Neuronal stem cell (in vitro differentiated cells): ENCODE measurements at regions not wholly inside any gene's neighbourhood (a gene's known extent, or its start where the extent isn't known, plus 50 kb on each side); places are given as distances from the start of the nearest gene placed in this dataset.

Source experiments
- DNase-seq: peaks from one replicate; pipeline ENCODE4 v3.0.0-alpha.2; 2013; ENCODE audit warnings: low spot score
- H2AFZ ChIP-seq: one replicate; pipeline ENCODE4 v1.6.1; 2013; ENCODE audit warnings: mild to moderate bottlenecking, low read length, inconsistent platforms
- H2AK5ac ChIP-seq: 2 replicates; pipeline ENCODE4 v1.6.1; 2013; ENCODE audit warnings: low read depth, mild to moderate bottlenecking, inconsistent platforms, low read length, moderate library complexity, mixed read lengths
- H2BK120ac ChIP-seq: 2 replicates; pipeline ENCODE4 v1.6.1; 2013; ENCODE audit warnings: low read depth, mild to moderate bottlenecking, inconsistent platforms, low read length, moderate library complexity, mixed read lengths
- H2BK12ac ChIP-seq: one replicate; pipeline ENCODE4 v1.6.1; 2013; ENCODE audit warnings: low read length, inconsistent platforms
- H2BK15ac ChIP-seq: 2 replicates; pipeline ENCODE4 v1.6.1; 2013; ENCODE audit warnings: mild to moderate bottlenecking, low read length, inconsistent platforms, mixed read lengths
- H2BK5ac ChIP-seq: one replicate; pipeline ENCODE4 v1.6.1; 2013; ENCODE audit warnings: inconsistent platforms, mild to moderate bottlenecking, low read length, moderate library complexity
- H3K14ac ChIP-seq: one replicate; pipeline ENCODE4 v1.6.1; 2013; ENCODE audit warnings: low read length, inconsistent platforms
- H3K18ac ChIP-seq: 2 replicates; pipeline ENCODE4 v1.6.1; 2013; ENCODE audit warnings: low read length, inconsistent platforms
- H3K23ac ChIP-seq: 2 replicates; pipeline ENCODE4 v1.6.1; 2013; ENCODE audit warnings: low read depth, mild to moderate bottlenecking, mixed read lengths, low read length, inconsistent platforms; ENCODE audit not compliant: poor library complexity
- H3K27ac ChIP-seq: replicated peaks from 3 replicates; pipeline ENCODE4 v1.5.1; 2013; ENCODE audit warnings: low read length, inconsistent platforms
- H3K27me3 ChIP-seq, 3 experiments: 2 replicates each; pipeline ENCODE4 v1.6.1; 2013; ENCODE audit warnings: low read length in 3 of 3, mild to moderate bottlenecking in 2 of 3, inconsistent platforms in 1 of 3, low read depth in 1 of 3, mixed read lengths in 1 of 3, moderate library complexity in 1 of 3; ENCODE audit not compliant: control insufficient read depth in 3 of 3, insufficient read depth in 3 of 3
- H3K36me3 ChIP-seq, 2 donors: replicated peaks in 1 of 2; 2 replicates each; pipeline ENCODE4 v1.6.1; 2013; ENCODE audit warnings: low read length in 2 of 2; ENCODE audit not compliant: control insufficient read depth in 2 of 2, insufficient read depth in 2 of 2
- H3K4ac ChIP-seq: 2 replicates; pipeline ENCODE4 v1.6.1; 2013; ENCODE audit warnings: inconsistent platforms, mild to moderate bottlenecking, low read length, moderate library complexity
- H3K4me1 ChIP-seq, 2 donors: 1 replicate in 1 of 2; 2 replicates in 1 of 2; pipeline ENCODE4 v1.6.1; 2013; ENCODE audit warnings: low read length in 2 of 2, low read depth in 1 of 2; ENCODE audit not compliant: control insufficient read depth in 2 of 2, insufficient read depth in 1 of 2
- H3K4me2 ChIP-seq: one replicate; pipeline ENCODE4 v1.6.1; 2013; ENCODE audit warnings: mild to moderate bottlenecking, low read length, inconsistent platforms; ENCODE audit not compliant: insufficient read depth, poor library complexity, severe bottlenecking
- H3K4me3 ChIP-seq, 2 donors: 2 replicates each; pipeline ENCODE4 v1.5.1; 2013; ENCODE audit warnings: low read length in 2 of 2, mild to moderate bottlenecking in 2 of 2, inconsistent platforms in 1 of 2, moderate library complexity in 1 of 2
- H3K79me1 ChIP-seq: one replicate; pipeline ENCODE4 v1.6.1; 2013; ENCODE audit warnings: low read depth, mild to moderate bottlenecking, inconsistent platforms, low read length, moderate library complexity
- H3K9ac ChIP-seq: one replicate; pipeline ENCODE4 v1.6.1; 2013; ENCODE audit warnings: mild to moderate bottlenecking, low read depth, low read length, inconsistent platforms; ENCODE audit not compliant: poor library complexity
- H3K9me3 ChIP-seq, 2 donors: replicated peaks in 1 of 2; 2 replicates each; pipeline versions ENCODE3 to v1.6.1; 2013; ENCODE audit warnings: low read length in 2 of 2, mild to moderate bottlenecking in 2 of 2, inconsistent platforms in 1 of 2, low read depth in 1 of 2, mixed read lengths in 1 of 2, moderate library complexity in 1 of 2; ENCODE audit not compliant: control insufficient read depth in 2 of 2, insufficient read depth in 1 of 2
- H4K8ac ChIP-seq: one replicate; pipeline ENCODE4 v1.6.1; 2013; ENCODE audit warnings: low read depth, mild to moderate bottlenecking, inconsistent platforms, low read length, moderate library complexity
- H4K91ac ChIP-seq: one replicate; pipeline ENCODE4 v1.6.1; 2013; ENCODE audit warnings: low read length, low read depth, mild to moderate bottlenecking, inconsistent platforms; ENCODE audit not compliant: poor library complexity
- WGBS, 2 donors: extraction: QIAGEN DNeasy Blood & Tissue Kit; methylation state at CpG; one replicate each; pipeline ENCODE4 v1.1.7; 2013; ENCODE audit warnings: missing lambda C conversion rate in 2 of 2, mixed read lengths in 1 of 2; ENCODE audit not compliant: insufficient read length in 2 of 2, insufficient replicate concordance in 1 of 2; ENCODE audit errors: extremely low coverage in 2 of 2; 5-methylcytosine and 5-hydroxymethylcytosine counted together

GRCh38 chr16:5575121-5575520 is 477.5 kb upstream of the EEF2KMT start:
- no peak overlapping the region for H4K91ac ChIP-seq
- H2BK15ac ChIP-seq, result no peak overlapping the region
- H2BK5ac ChIP-seq, result no peak overlapping the region
- no peak overlapping the region for H2BK12ac ChIP-seq
- H3K4ac ChIP-seq, result no peak overlapping the region
- no peaks in the 10 kb centered on the region for H3K36me3 ChIP-seq
- no peak overlapping the region for H3K14ac ChIP-seq
- no peak overlapping the region for H3K4me2 ChIP-seq
- no peaks in the 10 kb centered on the region for H3K4me1 ChIP-seq
- H3K4me3 ChIP-seq, result peak overlapping the region in 1 of 2 donors; percentile 52
- no peak overlapping the region for H4K8ac ChIP-seq
- H3K9ac ChIP-seq, result no peak overlapping the region
- no peak for DNase-seq
- H3K27ac ChIP-seq, result no peak overlapping the region
- no peak overlapping the region for H2AK5ac ChIP-seq
- WGBS, 2 donors, result no CpG with 5 or more reads among the region's 6 CpGs
- H2AFZ ChIP-seq, result no peak overlapping the region
- no peaks in the 10 kb centered on the region for H3K27me3 ChIP-seq
- no peaks in the 10 kb centered on the region for H3K9me3 ChIP-seq
- no peak overlapping the region for H2BK120ac ChIP-seq
- no peak overlapping the region for H3K18ac ChIP-seq
- no peaks in the 10 kb centered on the region for H3K79me1 ChIP-seq
- no peak overlapping the region for H3K23ac ChIP-seq

GRCh38 chr16:5572056-5572455 is 474.5 kb upstream of the EEF2KMT start:
- H3K23ac ChIP-seq, result no peak overlapping the region
- H4K91ac ChIP-seq, result no peak overlapping the region
- no peaks in the 10 kb centered on the region for H3K9me3 ChIP-seq
- H3K9ac ChIP-seq, result no peak overlapping the region
- H3K27ac ChIP-seq, result no peak overlapping the region
- no peak overlapping the region for H2BK15ac ChIP-seq
- H3K79me1 ChIP-seq, result no peaks in the 10 kb centered on the region
- no peak overlapping the region for H2BK120ac ChIP-seq
- WGBS, 2 donors, result no CpG with 5 or more reads among the region's 2 CpGs
- no peak overlapping the region for H3K4me2 ChIP-seq
- DNase-seq, result no peak
- H2AFZ ChIP-seq, result no peak overlapping the region
- no peak overlapping the region for H3K14ac ChIP-seq
- no peak overlapping the region for H3K18ac ChIP-seq
- H3K4me1 ChIP-seq, result no peaks in the 10 kb centered on the region
- H4K8ac ChIP-seq, result no peak overlapping the region
- no peak overlapping the region for H3K4me3 ChIP-seq
- no peak overlapping the region for H2AK5ac ChIP-seq
- H2BK12ac ChIP-seq, result no peak overlapping the region
- no peaks in the 10 kb centered on the region for H3K36me3 ChIP-seq
- H3K4ac ChIP-seq, result no peak overlapping the region
- no peaks in the 10 kb centered on the region for H3K27me3 ChIP-seq
- H2BK5ac ChIP-seq, result no peak overlapping the region

GRCh38 chr16:5571446-5571845 is 473.9 kb upstream of the EEF2KMT start:
- H3K18ac ChIP-seq, result no peak overlapping the region
- no peaks in the 10 kb centered on the region for H3K9me3 ChIP-seq
- H2BK120ac ChIP-seq, result no peak overlapping the region
- H4K8ac ChIP-seq, result no peak overlapping the region
- H2AK5ac ChIP-seq, result no peak overlapping the region
- no peak overlapping the region for H3K9ac ChIP-seq
- H2BK5ac ChIP-seq, result no peak overlapping the region
- no peak for DNase-seq
- H3K79me1 ChIP-seq, result no peaks in the 10 kb centered on the region
- no peak overlapping the region for H4K91ac ChIP-seq
- no CpG with 5 or more reads among the region's 8 CpGs for WGBS, 2 donors
- H3K4me3 ChIP-seq, result no peak overlapping the region
- no peaks in the 10 kb centered on the region for H3K4me1 ChIP-seq
- no peak overlapping the region for H2BK12ac ChIP-seq
- no peak overlapping the region for H3K14ac ChIP-seq
- no peak overlapping the region for H2BK15ac ChIP-seq
- no peak overlapping the region for H3K23ac ChIP-seq
- H3K27me3 ChIP-seq, result no peaks in the 10 kb centered on the region
- no peak overlapping the region for H3K4me2 ChIP-seq
- H3K4ac ChIP-seq, result no peak overlapping the region
- no peaks in the 10 kb centered on the region for H3K36me3 ChIP-seq
- H2AFZ ChIP-seq, result no peak overlapping the region
- H3K27ac ChIP-seq, result no peak overlapping the region

GRCh38 chr16:5561800-5562199 is 464.2 kb upstream of the EEF2KMT start:
- WGBS, 2 donors, result no CpG with 5 or more reads among the region's 6 CpGs

More at GRCh38 chr16:5561800-5562199, 464.2 kb upstream of the EEF2KMT start:
- no peak overlapping the region for H3K9ac ChIP-seq
- no peak overlapping the region for H3K4me3 ChIP-seq
- no peaks in the 10 kb centered on the region for H3K27me3 ChIP-seq
- H3K4ac ChIP-seq, result no peak overlapping the region
- no peak overlapping the region for H3K27ac ChIP-seq
- no peak overlapping the region for H4K8ac ChIP-seq
- no peak overlapping the region for H3K23ac ChIP-seq
- H2AK5ac ChIP-seq, result no peak overlapping the region
- H3K79me1 ChIP-seq, result no peaks in the 10 kb centered on the region
- H3K18ac ChIP-seq, result no peak overlapping the region
- peaks cover 0 to 1% of the 10 kb centered on the region in 2 donors for H3K4me1 ChIP-seq
- no peak overlapping the region for H2BK120ac ChIP-seq
- H3K14ac ChIP-seq, result no peak overlapping the region
- peaks cover 0 to 2% of the 10 kb centered on the region in 2 donors for H3K9me3 ChIP-seq
- no peak overlapping the region for H2BK15ac ChIP-seq
- no peak overlapping the region for H2BK12ac ChIP-seq
- no peak overlapping the region for H2BK5ac ChIP-seq
- no peaks in the 10 kb centered on the region for H3K36me3 ChIP-seq
- H4K91ac ChIP-seq, result no peak overlapping the region
- no peak overlapping the region for H2AFZ ChIP-seq
- DNase-seq, result no peak
- H3K4me2 ChIP-seq, result no peak overlapping the region
